Lower leg skin (tissue), 3 donors: ENCODE measurements at regions not wholly inside any gene's neighbourhood (a gene's known extent, or its start where the extent isn't known, plus 50 kb on each side); places are given as distances from the start of the nearest gene placed in this dataset.

Experiments used
- POLR2A ChIP-seq, 2 donors: fragments of 450-650 bp; IDR thresholded peaks; one replicate each; pipeline ENCODE4 v1.6.1; 2016 to 2017; ENCODE audit warnings: antibody characterized with exemption in 2 of 2, mild to moderate bottlenecking in 1 of 2, moderate library complexity in 1 of 2
- TF ChIP-seq, protein P1 (sequence below), 3 donors: fragments of 450-650 bp; IDR thresholded peaks; one replicate each; pipeline ENCODE4 v1.5.1; 2016; ENCODE audit warnings: antibody characterized with exemption in 3 of 3, mild to moderate bottlenecking in 3 of 3, moderate library complexity in 2 of 3

DNA sequence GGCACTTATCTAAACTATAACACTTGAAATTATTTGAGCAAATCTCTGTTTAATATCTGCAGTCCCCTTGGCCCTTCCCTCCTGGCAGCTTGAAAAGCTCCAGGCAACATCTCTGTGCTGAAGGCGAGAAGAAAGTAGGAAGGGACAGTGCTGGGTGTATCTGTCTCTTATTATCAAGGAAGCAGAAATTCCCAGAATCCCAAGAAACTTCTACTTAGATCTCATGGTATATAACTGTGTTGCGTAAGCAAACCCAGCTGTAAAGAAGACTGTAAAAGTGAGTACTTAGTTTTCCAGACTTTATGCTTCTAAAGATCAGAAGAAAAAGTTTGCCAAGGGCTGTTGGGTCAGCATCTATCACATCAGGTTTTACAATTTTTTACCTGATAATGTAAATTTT lies 1869.8 kb downstream of the MAT2B start:
- TF ChIP-seq, protein P1, sequence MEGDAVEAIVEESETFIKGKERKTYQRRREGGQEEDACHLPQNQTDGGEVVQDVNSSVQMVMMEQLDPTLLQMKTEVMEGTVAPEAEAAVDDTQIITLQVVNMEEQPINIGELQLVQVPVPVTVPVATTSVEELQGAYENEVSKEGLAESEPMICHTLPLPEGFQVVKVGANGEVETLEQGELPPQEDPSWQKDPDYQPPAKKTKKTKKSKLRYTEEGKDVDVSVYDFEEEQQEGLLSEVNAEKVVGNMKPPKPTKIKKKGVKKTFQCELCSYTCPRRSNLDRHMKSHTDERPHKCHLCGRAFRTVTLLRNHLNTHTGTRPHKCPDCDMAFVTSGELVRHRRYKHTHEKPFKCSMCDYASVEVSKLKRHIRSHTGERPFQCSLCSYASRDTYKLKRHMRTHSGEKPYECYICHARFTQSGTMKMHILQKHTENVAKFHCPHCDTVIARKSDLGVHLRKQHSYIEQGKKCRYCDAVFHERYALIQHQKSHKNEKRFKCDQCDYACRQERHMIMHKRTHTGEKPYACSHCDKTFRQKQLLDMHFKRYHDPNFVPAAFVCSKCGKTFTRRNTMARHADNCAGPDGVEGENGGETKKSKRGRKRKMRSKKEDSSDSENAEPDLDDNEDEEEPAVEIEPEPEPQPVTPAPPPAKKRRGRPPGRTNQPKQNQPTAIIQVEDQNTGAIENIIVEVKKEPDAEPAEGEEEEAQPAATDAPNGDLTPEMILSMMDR (IDR thresholded peaks at IDR 0.05), result no peak
- no peak for TF ChIP-seq POLR2A (IDR thresholded peaks at IDR 0.05)
